ENCODE measurements at regions not wholly inside any gene's neighbourhood (a gene's known extent, or its start where the extent isn't known, plus 50 kb on each side); places are given as distances from the start of the nearest gene placed in this dataset.

DNA sequence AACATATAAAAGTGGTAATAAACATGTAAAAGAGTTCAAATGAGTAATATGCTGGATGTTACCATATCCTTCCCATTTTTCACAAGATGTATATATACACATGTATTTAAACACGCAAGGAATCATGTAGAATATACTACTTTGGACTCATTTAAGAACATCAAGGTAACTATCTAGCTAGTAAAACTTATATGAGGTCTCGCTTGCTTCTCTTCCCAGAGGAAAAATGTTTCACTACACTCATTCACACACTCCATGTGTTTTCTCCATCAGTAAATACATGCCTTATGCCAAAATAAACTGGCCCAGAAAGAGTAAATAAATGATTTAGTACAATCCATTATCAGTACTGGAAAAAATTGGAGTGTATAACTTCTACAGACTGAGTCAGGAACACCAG, 229.2 kb upstream of the MME start:
- Histone ChIP-seq H3K79me2 (ENCODE audit: low read depth) (no peaks in the 10 kb centered on the region), H3K9me3 (ENCODE audit: insufficient read depth, low read depth) (no peaks in the 10 kb centered on the region), H3F3A (ENCODE audit: insufficient read depth, low read depth) (no peaks in the 10 kb centered on the region), H3K4me2 (no peak overlapping the region), H3K9me2 (ENCODE audit: insufficient read depth) (no peaks in the 10 kb centered on the region), H3K27ac (no peak overlapping the region), H3K4me1 (replicated peaks; ENCODE audit: insufficient read depth) (no peaks in the 10 kb centered on the region), H3K36me3 (ENCODE audit: low read depth) (no peaks in the 10 kb centered on the region), H3K4me3 (no peak overlapping the region), H2AFZ (no peak overlapping the region), H3K27me3 (ENCODE audit: insufficient read depth, low read depth) (no peaks in the 10 kb centered on the region), H4K20me1 (ENCODE audit: insufficient read depth) (no peaks in the 10 kb centered on the region)
- POLR2A ChIA-PET (ENCODE audit: unreplicated experiment) = no interaction called here
- intact Hi-C loops (cut with micrococcal nuclease; ENCODE audit: unreplicated experiment) = no loop called here
- CTCF ChIA-PET = no interaction called here
- no peak for DNase-seq
- no peak for TF ChIP-seq EZH2 (IDR thresholded peaks at IDR 0.05; ENCODE audit: low read depth)
- TF ChIP-seq, protein P1, sequence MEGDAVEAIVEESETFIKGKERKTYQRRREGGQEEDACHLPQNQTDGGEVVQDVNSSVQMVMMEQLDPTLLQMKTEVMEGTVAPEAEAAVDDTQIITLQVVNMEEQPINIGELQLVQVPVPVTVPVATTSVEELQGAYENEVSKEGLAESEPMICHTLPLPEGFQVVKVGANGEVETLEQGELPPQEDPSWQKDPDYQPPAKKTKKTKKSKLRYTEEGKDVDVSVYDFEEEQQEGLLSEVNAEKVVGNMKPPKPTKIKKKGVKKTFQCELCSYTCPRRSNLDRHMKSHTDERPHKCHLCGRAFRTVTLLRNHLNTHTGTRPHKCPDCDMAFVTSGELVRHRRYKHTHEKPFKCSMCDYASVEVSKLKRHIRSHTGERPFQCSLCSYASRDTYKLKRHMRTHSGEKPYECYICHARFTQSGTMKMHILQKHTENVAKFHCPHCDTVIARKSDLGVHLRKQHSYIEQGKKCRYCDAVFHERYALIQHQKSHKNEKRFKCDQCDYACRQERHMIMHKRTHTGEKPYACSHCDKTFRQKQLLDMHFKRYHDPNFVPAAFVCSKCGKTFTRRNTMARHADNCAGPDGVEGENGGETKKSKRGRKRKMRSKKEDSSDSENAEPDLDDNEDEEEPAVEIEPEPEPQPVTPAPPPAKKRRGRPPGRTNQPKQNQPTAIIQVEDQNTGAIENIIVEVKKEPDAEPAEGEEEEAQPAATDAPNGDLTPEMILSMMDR (conservative IDR thresholded peaks at IDR 0.05) = no peak
- BruUV-seq (replicated peaks) = no TSS peak

DNA sequence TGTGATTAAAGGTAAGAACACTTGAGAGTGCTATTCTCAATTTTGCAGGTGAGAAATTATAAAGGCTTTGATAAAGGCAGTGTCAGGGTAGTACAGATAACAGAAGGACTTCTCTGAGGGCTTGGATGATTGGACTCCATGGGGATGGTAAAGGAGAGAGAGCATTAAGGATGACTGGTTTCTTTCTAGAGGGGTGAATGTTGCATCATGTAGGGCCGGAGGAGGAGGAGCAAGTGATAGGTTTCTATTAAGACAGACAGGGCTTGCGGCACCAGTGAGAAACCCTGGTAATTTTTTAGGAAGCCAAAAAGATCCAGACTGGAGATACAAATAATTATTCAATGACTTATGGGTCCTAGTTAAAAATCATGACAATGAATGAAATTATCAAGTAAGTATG, 230.7 kb upstream of the MME start:
- Histone ChIP-seq H3K27me3 (ENCODE audit: insufficient read depth, low read depth) (no peaks in the 10 kb centered on the region), H3K4me1 (replicated peaks; ENCODE audit: insufficient read depth) (no peaks in the 10 kb centered on the region), H3K4me2 (no peak overlapping the region), H3K9me3 (ENCODE audit: insufficient read depth, low read depth) (no peaks in the 10 kb centered on the region), H3K36me3 (ENCODE audit: low read depth) (no peaks in the 10 kb centered on the region), H3K4me3 (no peak overlapping the region), H4K20me1 (ENCODE audit: insufficient read depth) (no peaks in the 10 kb centered on the region), H2AFZ (no peak overlapping the region), H3K79me2 (ENCODE audit: low read depth) (no peaks in the 10 kb centered on the region), H3K27ac (no peak overlapping the region), H3K9me2 (ENCODE audit: insufficient read depth) (no peaks in the 10 kb centered on the region), H3F3A (ENCODE audit: insufficient read depth, low read depth) (no peaks in the 10 kb centered on the region)
- ChIA-PET POLR2A (ENCODE audit: unreplicated experiment) (no interaction called here), CTCF (no interaction called here)
- DNase-seq = no peak
- intact Hi-C loops (cut with micrococcal nuclease; ENCODE audit: unreplicated experiment) = no loop called here
- no TSS peak for BruUV-seq (replicated peaks)
- TF ChIP-seq, protein P1 (conservative IDR thresholded peaks at IDR 0.05) = no peak
- TF ChIP-seq EZH2 (IDR thresholded peaks at IDR 0.05; ENCODE audit: low read depth) = no peak

DNA sequence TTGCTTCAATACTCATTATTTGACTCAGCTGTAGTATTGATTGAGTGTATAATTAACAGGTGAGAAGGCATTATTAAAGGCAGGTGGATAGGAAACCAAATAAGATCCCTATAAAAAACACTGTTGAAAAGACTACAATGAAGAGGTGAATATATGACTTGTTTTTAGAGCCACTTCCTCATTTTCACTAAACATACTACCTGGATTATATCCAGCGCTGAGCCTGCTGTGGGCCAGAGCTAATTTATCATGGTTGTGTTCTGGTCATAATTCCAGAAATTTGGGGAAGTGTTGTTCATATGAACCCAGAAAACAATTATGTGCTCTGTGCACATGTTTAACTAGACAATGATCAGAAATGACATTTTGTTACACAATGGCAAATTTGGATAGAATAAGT, 235.3 kb upstream of the MME start:
- no peak for DNase-seq
- no peaks in the 10 kb centered on the region for H3F3A ChIP-seq (ENCODE audit: insufficient read depth, low read depth)
- CTCF ChIA-PET = no interaction called here
- no peaks in the 10 kb centered on the region for H3K27me3 ChIP-seq (ENCODE audit: insufficient read depth, low read depth)
- no TSS peak for BruUV-seq (replicated peaks)
- H3K27ac ChIP-seq = no peak overlapping the region
- H3K4me1 ChIP-seq (replicated peaks; ENCODE audit: insufficient read depth) = no peaks in the 10 kb centered on the region
- H3K4me3 ChIP-seq = no peak overlapping the region
- no peaks in the 10 kb centered on the region for H3K36me3 ChIP-seq (ENCODE audit: low read depth)
- intact Hi-C loops (cut with micrococcal nuclease; ENCODE audit: unreplicated experiment) = no loop called here
- no peak for TF ChIP-seq EZH2 (IDR thresholded peaks at IDR 0.05; ENCODE audit: low read depth)
- TF ChIP-seq, protein P1 (conservative IDR thresholded peaks at IDR 0.05) = no peak
- POLR2A ChIA-PET (ENCODE audit: unreplicated experiment) = no interaction called here
- H4K20me1 ChIP-seq (ENCODE audit: insufficient read depth) = no peaks in the 10 kb centered on the region
- H2AFZ ChIP-seq = no peak overlapping the region
- H3K79me2 ChIP-seq (ENCODE audit: low read depth) = no peaks in the 10 kb centered on the region
- no peak overlapping the region for H3K4me2 ChIP-seq
- no peaks in the 10 kb centered on the region for H3K9me3 ChIP-seq (ENCODE audit: insufficient read depth, low read depth)
- no peaks in the 10 kb centered on the region for H3K9me2 ChIP-seq (ENCODE audit: insufficient read depth)

Measured in PC-9 (cell line).